NCI-H146 treated with DMSO at 0.1 percent for 48 hours (cell line): ENCODE measurements at regions not wholly inside any gene's neighbourhood (a gene's known extent, or its start where the extent isn't known, plus 50 kb on each side); places are given as distances from the start of the nearest gene placed in this dataset.

ENCODE experiments used
- DNase-seq: peaks from one replicate; lab custom pipeline; 2025; ENCODE audit not compliant: unreplicated experiment; lab: John Stamatoyannopoulos, UW

GRCh38 chr11:119889728-119890280, 160.8 kb upstream of the NECTIN1 start:
- DNase-seq = no peak

DNA sequence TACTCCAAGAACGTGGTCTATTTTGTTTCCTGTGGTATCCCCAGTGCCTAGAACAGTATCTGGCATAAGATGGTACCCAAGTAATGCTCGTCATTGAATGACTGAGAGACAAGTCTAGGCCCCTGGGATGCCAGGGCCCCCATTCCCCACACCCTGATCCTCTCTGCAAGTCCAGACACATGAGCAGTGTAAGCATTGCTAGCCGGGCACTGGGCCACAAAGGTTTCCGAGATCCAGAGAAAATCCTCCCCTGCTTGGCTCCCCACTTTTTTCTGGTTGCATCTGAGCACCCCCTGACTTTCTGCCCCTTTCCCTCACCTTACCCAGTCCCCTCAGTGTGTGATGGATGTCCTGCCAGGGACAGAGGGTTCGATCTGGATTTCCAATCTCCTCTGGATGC, 160.1 kb upstream of the NECTIN1 start:
- no peak for DNase-seq

DNA sequence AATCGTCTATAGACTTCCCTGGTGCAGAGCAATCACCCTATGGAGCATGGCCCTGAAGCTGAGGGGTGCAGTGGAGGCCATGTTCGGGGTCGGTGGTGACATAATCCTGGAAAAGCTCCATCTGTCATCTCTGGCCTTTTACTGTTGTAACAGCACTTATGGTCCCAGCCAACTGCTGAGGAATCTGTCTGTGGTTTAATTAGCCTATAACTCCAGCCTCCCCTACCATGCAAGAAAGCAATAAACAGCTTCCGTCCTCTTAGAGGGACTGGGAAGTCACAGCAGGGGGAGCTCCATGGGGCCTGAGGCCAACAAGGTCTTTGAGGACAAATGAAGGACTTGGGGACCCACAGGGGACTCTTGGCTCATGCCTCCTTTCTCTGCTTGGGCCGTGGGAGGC, 159.1 kb upstream of the NECTIN1 start:
- no peak for DNase-seq

DNA sequence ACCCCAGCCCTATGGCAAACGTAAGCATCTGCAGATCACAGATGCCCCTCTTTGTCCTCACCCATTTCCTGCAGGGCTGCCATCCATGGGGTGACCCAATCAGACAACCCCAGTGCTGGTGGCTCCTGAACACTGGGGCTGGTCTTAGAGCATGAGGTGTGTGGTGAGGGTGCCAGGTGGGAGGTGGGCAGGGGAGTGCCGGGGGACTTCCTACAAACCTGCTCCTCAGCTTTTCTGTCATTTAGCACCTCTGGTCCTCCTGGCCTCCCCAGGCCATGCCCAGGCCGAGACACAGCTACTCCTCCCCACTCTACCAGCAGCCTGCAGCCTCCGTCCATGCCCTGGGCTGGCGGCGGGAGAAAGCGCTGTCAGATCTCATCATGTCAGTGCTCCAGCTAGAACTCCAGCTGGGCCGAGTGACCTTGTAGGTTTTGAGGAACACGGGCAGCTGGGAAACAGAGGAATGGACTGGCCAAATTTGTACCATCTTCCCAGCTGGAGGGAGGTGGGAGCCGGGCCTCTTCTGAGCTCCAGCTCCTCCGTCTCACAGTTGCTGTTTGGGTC, 157.7 kb upstream of the NECTIN1 start:
- DNase-seq = no peak

DNA sequence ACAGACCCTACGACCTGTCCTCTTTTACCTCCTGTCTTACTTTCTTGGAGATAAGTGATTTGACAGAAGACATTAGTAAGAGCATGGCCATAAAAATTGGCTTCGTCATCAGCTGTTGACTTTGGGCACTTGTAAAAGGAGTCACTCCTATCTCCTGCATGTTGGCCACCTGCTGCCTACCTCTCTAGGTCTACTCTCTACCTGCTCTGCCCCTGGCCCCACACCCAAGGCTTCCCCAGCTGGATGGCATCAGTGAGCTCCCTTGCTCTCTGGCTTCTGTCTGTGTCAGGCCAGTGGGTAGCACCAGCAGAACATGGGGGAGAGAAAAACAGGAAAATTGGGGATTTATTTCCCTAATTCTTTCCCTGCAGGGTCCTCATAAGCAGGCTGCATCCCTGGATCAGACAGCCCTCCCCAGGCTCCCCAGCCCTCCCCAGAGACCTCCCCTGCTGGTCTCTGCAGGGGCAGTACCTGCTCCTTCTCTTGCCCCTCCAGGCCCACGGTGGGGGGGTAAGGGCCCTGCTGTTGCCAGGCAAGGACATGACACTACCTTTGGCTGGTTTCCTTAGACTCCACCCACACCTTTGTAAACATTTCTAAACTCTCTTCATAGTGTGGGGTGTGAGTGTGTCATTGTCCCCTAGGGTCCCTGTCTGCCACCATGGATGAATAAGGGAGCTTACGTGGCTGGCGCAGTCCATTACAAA, 157.0 kb upstream of the NECTIN1 start:
- DNase-seq = no peak

- no peak for DNase-seq
These were observed 156.1 kb upstream of the NECTIN1 start for GRCh38 chr11:119885067-119885466.

- DNase-seq = no peak
These were observed 153.3 kb upstream of the NECTIN1 start for GRCh38 chr11:119882316-119882715.

DNA sequence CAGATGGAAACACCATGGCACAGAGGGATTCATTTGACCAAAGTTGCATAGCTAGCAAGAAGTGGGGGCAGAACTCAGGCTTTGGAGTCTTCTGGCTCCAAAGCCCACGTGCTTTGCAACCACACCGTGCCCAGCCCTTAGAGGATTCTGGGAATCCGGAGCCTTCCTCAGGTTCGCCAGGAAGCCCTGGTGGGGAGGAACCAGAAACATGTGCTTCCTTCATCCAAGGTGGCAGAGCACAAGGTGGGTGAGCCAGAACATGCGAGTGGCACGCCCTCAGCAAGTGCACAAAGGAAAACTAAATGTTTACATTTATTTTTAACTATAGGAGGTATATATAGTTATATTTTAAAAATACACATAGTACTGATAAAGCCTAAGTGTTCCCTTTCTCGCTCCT, 151.9 kb upstream of the NECTIN1 start:
- DNase-seq = no peak

DNA sequence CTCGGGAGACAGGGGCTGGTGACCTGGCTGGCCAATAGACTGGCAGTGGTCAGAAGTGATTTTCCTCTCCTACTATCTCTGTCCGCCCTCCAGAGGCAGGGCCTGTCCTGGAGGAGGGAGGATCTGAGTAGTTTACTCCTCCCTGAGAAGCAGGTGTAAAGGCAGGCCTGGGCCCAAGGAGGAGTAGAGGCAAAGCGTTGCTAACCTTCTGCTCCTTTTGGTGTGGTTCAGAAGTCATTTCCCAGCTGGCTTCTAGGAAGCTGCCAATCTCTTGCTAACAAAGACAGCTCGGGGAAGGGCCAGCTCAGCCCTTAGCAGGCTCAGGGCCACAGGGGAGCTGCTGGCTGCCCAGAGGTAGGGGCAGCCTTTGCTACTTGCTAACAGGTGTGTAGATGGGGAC, 151.1 kb upstream of the NECTIN1 start:
- DNase-seq = no peak

GRCh38 chr11:119878990-119879389, 150.0 kb upstream of the NECTIN1 start:
- DNase-seq = no peak

GRCh38 chr11:119876841-119877240, 147.8 kb upstream of the NECTIN1 start:
- DNase-seq = no peak

DNA sequence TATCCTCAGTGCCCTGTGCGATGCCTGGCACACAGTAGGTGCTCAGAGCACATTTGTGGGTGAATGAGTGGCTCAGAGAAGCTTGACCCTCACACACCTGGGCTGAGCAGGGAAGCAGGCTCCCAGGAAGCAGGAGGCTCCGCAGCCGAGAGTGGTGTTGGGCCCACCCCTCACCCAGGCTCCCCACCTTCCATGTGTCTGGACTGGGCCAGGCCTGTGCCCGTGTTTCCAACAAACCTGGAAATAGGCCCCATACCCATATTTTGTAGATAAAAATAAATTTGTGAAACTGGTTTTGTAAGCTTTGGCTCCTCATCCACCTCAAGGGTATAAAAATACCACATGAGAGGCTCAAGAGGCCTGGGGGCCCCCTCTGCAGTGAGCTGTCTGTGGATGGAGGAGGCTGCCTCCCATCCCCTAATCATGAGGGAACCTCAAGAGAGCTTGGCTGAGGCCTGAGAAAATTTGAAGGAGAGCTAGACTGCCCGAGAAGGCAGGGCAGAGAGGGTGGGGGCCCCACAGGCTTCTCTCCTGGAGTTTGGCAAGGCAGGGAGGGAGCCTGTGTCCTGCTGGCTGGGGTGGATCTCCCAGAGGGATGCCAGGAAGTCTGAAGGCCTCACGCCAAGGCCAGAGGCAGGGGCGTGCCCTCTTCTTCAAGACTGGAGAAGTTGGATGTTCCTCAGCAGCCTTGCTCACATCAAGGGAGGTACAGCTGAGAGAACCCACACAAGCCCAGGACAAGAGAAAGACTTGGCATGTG, 147.0 kb upstream of the NECTIN1 start:
- DNase-seq = no peak

GRCh38 chr11:119874660-119875238, 145.7 kb upstream of the NECTIN1 start:
- peak; percentile 74 for DNase-seq

GRCh38 chr11:119873761-119874421, 144.9 kb upstream of the NECTIN1 start:
- no peak for DNase-seq

- DNase-seq = no peak
These were observed 143.8 kb upstream of the NECTIN1 start for GRCh38 chr11:119872611-119873310.

DNA sequence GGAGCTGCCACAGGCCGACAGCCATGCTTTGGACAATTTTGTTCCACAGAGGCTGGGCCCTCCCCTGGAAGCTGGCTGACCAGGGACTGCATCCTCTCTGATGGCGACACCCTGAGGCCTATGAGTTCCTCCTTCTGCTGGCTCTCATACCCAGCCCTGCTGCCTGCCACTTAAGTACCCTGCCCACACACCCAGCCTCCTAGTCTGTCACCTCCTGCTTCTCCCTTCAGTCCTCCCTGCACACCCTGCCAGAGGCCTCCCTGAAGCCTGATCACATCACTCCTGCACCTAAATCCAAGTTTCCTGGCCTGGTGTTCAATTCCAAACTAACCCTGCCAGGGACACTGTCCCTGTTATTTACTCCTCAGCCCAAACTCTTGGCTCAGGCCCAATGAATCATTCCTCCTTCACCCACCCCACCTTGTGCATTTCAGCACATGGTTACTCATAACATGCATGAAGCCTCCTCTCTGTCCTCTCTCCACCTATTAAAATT, 136.7 kb upstream of the NECTIN1 start:
- DNase-seq = no peak

DNA sequence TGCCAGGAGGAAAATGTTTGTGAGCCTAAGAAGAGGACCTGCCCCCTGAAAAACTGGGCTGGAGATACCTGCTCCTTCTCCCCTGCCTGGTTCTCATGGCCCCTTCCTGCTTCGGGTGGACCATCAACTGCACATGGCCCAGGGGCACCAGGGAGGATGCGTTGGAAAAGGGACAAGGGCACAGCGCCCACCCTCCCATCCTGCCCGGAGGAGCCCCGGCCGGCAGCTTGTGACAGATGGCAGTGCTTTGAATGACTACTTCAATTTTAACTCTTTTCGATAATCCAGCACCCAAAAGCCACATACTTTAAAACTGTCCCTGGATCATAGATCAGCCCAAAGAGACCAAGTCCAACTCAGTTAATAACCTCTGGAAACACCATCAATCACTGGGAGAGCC, 135.8 kb upstream of the NECTIN1 start:
- DNase-seq = no peak

DNA sequence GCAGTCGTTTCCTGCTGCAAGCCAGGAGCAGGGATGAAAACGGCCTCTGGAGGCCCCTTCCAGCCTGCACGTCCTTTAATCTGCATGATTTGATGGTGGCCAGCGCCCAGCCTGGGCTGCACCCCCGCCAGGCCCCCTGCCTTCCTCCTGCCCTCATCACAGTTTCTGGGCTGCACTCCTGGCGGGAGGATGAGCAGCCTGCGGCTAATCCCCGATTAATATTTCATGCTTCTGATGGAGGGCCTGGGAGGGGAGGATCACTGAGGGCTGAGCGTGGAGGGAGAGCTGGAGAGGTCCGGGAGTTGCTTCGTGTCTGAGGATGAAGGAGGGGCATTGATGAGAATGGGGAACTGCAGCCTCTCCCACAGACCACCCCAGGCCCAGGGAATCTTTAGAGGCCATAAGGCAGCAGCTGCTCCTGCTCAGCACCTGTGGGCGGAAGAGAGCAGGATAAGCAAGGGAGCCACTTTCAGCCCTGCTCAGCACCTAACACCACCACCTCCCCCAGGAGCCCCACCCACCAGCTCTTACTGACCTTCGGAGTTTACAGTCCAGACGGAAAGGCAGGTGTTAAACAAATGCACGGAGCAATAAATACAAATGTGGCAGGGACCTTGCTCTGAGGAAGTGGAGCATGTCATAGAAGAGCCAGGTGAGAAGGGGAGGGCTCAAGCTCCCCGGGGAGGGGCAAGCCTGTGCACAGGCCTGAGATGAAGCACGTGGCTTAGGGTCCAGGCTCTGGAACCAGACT, 135.0 kb upstream of the NECTIN1 start:
- DNase-seq = peak; percentile 96

DNA sequence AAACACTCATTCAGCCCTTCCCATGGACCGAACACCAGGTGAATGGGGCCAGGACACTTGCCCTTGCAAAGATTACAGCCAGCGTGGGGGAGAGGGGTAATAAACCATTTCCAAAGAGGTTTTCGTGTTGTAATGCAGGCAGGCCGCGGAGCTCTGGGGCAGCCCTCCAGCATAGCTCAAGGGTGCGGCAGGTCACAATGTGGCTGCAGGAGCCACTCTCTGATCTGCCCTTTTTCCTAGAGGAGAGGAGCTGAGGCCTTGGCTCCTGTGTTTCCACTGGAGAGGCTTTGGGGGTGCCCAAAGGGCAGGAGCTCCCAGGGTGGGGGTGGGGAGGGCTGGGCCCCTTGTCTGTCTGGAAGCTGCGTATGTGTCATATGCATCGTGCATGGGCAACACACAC, 134.2 kb upstream of the NECTIN1 start:
- no peak for DNase-seq

DNA sequence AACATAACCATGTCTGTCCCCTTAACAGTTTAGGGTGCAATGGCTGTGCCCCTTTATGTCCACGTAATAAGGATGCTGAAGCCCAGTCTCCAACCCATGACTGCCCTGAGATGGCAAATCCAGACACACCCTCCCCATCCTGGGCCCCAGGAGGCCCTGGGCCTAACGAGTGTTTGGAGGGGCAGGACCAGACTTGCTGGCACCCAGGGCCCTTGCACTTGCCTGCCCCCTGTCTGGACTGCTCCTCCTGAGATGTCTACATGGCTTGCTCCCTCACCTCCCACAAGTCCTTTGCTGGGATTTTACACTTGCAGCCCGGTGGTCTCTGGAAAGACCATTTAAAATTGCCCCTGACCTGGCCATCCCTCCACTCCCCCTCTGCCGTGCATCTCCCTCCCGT, 132.2 kb upstream of the NECTIN1 start:
- DNase-seq = no peak
